Stomach (tissue), 4 donors: ENCODE measurements at regions not wholly inside any gene's neighbourhood (a gene's known extent, or its start where the extent isn't known, plus 50 kb on each side); places are given as distances from the start of the nearest gene placed in this dataset.

Source experiments
- EP300 ChIP-seq: sonication (generic); formaldehyde crosslinking; IDR thresholded peaks from one replicate; pipeline ENCODE4 v1.6.1; 2017; ENCODE audit warnings: antibody characterized with exemption
- POLR2A ChIP-seq, 4 donors: fragments of 450-650 bp; IDR thresholded peaks; one replicate each; pipeline ENCODE4 v1.6.1; 2016; ENCODE audit warnings: antibody characterized with exemption in 4 of 4, control low read depth in 2 of 4, mild to moderate bottlenecking in 1 of 4, moderate library complexity in 1 of 4
- POLR2AphosphoS5 ChIP-seq, 3 donors: sonication (generic); formaldehyde crosslinking; IDR thresholded peaks; one replicate each; pipeline ENCODE4 v1.6.1; 2016; ENCODE audit warnings: antibody characterized with exemption in 3 of 3
- TF ChIP-seq, protein P1 (sequence below), 7 experiments: fragments of 450-650 bp in 4 of 7; fragments of 200-600 bp in 3 of 7; sonication (generic) in 3 of 7; IDR thresholded peaks; one replicate each; pipeline ENCODE4 v1.5.1; 2016 to 2019; ENCODE audit warnings: antibody characterized with exemption in 7 of 7, control low read depth in 2 of 7, mild to moderate bottlenecking in 1 of 7

DNA sequence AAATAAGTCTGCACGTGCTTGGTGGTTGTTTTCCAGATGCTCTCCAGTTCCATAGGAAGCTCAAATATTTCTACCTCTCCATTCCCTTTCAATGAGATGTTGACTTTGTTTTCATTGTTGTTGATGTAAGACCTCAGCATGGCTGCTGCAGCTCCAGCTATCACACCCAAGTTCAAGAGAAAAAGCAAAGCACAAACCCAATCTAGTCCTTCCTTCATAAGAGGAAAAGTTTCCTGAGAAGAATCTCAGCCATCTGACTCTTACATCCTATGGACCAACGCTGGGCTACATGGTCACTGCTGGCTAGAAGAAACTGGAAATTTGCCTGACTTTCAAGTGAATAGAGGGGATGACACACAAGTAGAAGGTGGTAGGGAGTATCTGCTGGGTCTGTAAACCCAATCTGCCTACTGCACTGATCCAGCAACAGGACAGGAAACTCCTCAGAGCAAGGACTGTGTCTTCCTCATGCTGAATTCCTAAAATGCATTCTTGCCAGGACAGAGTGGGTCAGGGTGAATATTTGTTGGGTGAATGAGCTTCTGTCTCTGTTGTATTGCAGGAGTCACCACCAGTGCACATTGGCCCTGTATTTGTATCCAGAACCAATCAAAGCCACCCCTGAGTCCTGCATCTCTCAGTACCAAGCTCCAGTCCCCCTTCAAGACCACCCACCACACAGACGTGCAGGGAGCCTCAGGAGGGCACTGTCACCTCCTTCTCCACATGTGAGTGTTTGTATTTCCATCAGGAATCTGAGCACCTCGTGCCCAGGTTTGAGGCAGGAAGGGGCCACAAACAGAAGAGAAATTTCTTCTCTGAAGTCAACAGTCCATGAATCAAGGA lies 118.0 kb upstream of the IGLL5 start:
- TF ChIP-seq, protein P1, sequence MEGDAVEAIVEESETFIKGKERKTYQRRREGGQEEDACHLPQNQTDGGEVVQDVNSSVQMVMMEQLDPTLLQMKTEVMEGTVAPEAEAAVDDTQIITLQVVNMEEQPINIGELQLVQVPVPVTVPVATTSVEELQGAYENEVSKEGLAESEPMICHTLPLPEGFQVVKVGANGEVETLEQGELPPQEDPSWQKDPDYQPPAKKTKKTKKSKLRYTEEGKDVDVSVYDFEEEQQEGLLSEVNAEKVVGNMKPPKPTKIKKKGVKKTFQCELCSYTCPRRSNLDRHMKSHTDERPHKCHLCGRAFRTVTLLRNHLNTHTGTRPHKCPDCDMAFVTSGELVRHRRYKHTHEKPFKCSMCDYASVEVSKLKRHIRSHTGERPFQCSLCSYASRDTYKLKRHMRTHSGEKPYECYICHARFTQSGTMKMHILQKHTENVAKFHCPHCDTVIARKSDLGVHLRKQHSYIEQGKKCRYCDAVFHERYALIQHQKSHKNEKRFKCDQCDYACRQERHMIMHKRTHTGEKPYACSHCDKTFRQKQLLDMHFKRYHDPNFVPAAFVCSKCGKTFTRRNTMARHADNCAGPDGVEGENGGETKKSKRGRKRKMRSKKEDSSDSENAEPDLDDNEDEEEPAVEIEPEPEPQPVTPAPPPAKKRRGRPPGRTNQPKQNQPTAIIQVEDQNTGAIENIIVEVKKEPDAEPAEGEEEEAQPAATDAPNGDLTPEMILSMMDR (IDR thresholded peaks at IDR 0.05), result no peak
- TF ChIP-seq POLR2A (IDR thresholded peaks at IDR 0.05) (no peak), EP300 (no peak), POLR2AphosphoS5 (IDR thresholded peaks at IDR 0.05) (no peak)
